Spleen (tissue), 7 donors: ENCODE measurements at regions not wholly inside any gene's neighbourhood (a gene's known extent, or its start where the extent isn't known, plus 50 kb on each side); places are given as distances from the start of the nearest gene placed in this dataset.

Experiments used
- POLR2A ChIP-seq, 3 donors: fragments of 450-650 bp; IDR thresholded peaks; one replicate each; pipeline ENCODE4 v1.5.1; 2017; ENCODE audit warnings: antibody characterized with exemption in 3 of 3, mild to moderate bottlenecking in 1 of 3
- TF ChIP-seq, protein P1 (sequence below), 11 experiments: fragments of 200-600 bp in 7 of 11; fragments of 450-650 bp in 4 of 11; sonication (generic) in 4 of 11; IDR thresholded peaks in 8 of 11; conservative IDR thresholded peaks in 3 of 11; 1 replicate in 7 of 11; 2 replicates in 4 of 11; pipeline versions ENCODE4 v1.4.0 to v1.8.0; 2016 to 2021; ENCODE audit warnings: antibody characterized with exemption in 11 of 11, inconsistent platforms in 4 of 11, mild to moderate bottlenecking in 1 of 11
- donor health status: DM: no; HTN: no; CAD: no; lungs with moderate emphysema.
- donor health status: DM: no; HTN: no; CAD: no.
- donor health status: DM: no; HTN: no; CAD: no.

DNA sequence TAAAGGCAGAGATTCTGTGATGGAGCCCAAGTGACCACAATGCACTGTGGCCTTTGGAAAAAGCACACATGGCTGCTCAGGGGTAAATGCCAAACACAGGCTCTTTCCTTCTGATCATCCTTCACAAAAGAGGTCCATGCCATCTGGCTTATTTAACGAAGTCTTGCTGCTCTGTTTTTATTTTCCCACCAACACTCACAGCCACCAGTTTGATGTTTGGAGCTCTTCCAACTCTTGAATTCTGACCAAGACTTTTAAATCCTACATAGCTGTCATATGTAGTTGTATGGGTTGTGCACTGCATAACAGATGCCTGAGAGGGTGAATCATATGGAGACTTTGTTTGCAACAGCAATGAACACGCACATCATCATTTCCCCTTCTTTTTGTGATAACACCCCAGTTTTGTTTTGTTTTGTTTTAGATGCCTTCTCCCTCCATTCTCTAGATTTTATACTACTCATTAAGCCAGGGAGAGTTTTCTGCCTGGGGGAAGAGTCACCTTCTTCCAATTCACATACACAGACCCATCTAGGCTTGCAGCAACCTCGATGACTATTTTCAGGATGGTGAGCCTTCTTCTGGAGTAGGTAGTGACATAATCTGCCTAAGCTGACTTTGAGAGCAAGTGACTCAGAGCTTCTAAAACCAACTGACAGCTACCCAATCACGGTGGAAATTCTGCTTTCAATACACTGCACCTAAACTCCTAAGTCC, 145.2 kb upstream of the WSCD2 start:
- TF ChIP-seq POLR2A (IDR thresholded peaks at IDR 0.05): no peak
- TF ChIP-seq, protein P1, sequence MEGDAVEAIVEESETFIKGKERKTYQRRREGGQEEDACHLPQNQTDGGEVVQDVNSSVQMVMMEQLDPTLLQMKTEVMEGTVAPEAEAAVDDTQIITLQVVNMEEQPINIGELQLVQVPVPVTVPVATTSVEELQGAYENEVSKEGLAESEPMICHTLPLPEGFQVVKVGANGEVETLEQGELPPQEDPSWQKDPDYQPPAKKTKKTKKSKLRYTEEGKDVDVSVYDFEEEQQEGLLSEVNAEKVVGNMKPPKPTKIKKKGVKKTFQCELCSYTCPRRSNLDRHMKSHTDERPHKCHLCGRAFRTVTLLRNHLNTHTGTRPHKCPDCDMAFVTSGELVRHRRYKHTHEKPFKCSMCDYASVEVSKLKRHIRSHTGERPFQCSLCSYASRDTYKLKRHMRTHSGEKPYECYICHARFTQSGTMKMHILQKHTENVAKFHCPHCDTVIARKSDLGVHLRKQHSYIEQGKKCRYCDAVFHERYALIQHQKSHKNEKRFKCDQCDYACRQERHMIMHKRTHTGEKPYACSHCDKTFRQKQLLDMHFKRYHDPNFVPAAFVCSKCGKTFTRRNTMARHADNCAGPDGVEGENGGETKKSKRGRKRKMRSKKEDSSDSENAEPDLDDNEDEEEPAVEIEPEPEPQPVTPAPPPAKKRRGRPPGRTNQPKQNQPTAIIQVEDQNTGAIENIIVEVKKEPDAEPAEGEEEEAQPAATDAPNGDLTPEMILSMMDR (IDR thresholded peaks at IDR 0.05 in 8 of 11, conservative IDR thresholded peaks at IDR 0.05 in 3 of 11): no peak
